Retina (tissue), 1 donor: ENCODE measurements at regions not wholly inside any gene's neighbourhood (a gene's known extent, or its start where the extent isn't known, plus 50 kb on each side); places are given as distances from the start of the nearest gene placed in this dataset.

Experiments used
- DNase-seq: peaks from one replicate; pipeline ENCODE4 v3.0.0-alpha.2; 2016

DNA sequence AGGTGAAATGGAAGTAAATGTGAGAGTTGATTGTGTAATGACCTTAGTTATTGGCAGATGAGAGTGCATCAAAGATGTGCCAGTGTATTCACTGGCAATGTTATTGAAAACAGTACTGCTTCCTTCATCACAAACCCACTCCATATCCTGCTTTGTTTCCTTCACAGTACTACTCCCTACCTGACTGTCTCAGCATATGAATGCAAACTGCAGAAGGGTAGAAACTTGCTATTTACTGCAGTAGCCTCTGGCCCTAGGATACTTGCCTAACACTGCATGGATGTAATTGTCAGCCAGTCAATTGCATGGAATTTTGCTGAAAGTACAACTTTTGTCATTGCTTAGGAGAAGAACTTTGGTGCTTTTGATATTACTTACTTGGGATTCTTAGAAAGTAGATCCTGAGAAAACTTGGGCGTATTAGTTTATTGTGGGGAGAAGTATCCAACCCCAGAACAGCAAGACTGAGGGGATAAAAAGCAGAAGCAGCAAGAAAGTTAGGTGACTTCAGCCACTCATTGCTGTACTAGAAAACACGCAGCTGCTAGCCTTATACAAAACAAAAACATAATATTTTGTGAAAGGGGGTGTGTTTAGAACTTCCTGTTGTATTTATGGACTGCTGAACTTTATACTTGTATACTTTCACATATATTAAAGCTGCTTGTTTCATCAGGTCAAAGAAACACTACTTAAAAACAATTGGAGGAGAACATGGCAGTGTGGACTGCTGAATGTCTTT is 219.0 kb downstream of the CCNG2 start:
- no peak for DNase-seq

DNA sequence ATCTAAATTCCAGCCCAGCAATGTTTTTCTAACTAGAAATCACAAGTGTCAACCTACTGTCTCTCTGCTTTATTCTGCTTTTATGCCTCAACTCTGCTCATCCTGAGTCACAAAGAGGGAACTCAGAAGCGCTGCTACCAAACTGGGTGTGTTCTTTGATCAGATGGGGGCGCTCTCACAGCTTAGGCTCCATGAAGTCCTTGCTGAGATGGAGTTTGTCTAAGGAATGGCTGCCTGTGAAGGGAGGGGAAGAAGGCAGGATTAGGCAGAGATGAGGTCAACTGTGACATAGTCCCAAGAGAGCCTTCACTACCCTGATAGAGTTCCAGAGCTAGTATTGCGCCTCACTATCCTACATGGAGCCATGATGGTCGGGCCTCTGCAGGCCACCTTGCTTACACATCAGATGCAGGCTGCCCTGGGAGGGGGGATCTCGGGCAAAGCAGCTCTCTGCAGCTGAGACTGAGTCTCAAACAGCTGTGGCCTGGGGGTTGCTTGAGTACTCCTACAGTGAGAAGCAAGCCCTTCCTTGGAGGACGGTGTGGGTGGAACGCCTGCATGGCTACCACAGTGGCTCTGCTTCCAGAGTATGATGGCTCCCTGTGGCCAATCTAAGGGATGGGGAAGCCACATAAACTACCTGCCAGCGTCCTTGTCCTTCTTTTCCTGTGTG is 219.9 kb downstream of the CCNG2 start:
- no peak for DNase-seq

DNA sequence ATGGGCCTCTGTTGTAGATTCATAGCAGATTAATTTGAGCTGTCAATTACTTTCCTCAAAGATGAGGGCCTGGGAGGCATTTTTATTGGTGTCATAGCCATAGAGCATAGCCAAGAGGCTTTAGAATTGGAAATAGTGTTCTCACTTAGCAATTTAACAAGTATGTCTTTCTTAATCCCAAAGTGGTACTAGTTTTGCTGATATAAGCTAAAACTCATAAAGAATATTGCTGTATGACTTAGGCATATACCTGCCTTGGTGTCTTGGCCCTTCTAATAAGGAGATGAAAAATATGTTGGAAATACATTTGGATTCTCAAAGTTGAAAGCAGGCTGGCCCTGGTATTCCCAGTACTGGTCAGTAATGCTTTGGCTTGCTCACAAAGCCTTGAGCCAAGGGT is 221.5 kb upstream of the CXCL13 start:
- DNase-seq: no peak

DNA sequence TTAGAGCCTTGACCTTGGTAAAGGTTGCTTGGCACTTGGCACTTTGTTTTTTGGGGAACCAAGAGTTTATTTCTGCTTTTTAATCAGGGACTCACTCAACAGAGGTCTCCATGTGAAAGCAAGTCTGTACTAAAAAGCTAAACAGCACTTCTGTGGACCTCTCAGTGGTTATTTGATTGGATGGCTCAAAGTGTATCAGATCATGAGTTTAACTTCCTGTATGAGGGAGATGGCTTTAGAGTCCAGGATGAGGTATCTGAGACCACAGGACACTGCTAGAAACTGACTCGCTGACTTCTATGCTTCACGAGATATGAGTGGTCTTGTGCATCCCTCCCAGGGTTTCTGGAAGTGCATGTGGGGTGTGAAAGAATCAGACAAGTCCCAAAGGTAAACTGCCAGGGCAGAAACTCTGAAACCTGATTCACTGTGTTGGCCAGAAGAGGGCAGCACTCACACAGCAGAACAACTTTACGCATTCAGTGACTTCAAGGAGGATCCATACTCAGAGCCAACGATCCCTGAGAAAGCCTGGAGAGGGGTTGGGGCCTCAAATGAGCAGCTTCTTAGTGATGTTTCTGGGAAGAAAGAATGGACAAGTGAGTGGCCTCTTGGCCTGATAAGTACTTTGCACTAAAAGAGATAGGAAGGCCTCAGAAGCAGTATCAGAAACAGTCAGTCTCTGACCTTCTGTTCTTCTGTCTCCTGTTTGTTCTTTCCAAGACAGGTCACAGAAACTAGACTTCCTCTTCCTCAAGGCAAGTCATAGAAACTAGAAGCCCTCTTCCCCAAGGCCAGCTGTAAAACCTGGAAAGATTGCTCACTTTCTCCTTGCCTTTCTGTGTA is 220.3 kb upstream of the CXCL13 start:
- peak; percentile 57 for DNase-seq

DNA sequence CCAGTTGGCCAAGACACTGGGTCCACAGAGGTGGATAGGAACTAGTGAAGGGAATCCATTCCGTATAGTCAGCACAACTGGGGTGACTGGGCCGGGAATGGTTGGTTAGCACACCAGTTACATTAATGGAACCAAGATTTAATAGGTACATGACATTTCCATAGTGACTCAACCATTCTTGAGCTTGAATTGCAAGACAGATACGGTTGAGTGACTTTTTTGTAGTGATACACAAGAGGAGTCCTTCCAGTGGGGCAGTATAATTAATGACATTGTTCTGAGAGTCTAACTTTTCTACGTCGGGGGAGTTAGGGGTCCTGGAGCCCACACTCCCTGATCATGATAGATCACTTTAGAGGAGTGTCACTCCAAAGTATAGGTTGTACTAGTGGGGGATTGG is 211.6 kb upstream of the CXCL13 start:
- DNase-seq: no peak

DNA sequence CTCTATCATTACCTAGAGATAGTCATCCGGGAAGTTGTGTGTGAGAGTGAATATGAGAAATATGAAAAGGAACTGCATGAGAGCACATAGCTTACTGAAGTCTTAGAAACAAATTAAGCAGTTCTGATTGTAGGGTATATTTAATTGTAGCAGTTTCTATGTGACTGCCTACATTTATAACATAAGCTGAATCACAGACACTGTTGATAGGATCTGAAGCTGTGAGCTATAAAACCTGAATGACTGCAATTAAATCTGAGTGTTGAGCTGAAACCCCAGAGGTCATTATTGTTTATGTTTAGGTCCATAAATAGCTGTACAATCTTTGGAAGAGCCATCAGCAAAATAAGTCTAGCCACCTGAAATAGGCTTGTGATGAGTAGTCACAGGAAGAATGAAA is 210.1 kb upstream of the CXCL13 start:
- no peak for DNase-seq

DNA sequence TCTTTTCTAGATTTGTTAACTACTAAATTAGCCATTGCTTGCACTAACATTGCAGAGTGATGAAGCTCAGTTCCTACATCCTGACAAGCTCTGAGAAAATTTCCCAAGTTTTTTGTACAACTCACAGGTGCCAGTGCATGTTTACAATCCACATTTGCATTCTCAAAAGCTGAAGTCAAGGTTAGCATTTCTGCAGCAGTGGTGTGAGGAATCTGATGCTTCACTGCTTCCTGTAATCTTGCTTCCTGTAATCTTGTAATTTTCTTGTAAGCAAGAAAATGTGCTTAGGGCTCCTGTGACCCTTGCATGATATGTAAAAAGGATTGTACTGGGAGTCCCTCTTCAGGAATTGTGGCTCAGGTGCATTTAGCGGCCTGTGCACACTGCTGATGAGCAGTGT is 207.4 kb upstream of the CXCL13 start:
- DNase-seq: no peak

DNA sequence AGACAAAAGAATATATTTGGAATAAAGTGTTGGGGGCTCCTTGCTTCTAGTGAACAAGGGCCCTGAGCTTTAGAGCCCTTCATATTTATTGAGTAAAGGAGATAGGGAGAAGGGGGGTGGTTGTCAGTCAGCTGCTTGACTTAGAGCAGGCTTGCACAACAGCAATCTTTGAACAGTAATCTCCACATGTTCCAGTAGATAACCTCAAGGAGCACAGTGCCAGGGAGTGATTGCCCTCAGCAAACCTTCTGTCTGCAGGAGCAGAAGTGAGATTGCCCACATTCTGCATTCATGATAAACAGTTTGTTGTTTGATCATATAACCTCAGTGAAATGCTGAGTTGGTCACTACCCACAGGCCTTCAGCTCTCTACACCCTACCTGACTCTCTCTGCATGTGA is 205.8 kb upstream of the CXCL13 start:
- no peak for DNase-seq

DNA sequence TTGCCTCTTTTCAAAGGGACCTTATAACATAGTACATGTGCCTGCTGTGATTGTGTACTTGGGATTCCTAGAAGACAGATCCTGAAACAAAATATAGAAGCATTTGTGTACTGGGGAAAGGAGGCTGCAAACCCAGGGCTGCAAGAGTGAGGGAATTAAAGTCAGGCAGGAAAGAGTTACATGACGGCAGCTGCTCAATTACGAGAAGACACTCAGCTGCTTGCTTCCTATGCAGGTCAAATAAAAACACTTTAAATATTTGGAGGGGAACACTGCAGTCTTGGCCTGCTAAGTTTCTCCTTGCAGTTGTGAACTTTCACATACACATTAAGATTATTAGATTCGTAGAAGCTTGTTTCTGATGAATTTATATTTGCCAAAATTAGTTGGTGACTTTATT is 191.9 kb upstream of the CXCL13 start:
- no peak for DNase-seq

DNA sequence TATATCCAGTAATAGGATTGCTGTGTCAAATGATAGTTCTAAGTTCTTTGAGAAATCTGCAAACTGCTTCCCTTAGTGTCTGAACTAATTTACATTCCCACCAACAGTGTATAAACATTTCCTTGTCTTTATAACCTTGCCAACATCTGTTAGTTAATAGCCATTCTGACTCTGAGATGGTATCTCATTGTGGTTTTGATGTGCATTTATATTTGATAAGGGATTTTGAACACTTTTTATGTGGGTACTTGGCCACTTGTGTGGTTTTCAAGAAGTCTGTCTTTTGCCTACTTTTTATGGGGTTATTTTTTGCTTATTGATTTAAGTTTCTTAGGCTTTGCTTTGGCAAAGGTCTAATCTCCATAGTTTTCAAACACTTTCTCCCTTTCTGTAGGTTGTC is 189.9 kb upstream of the CXCL13 start:
- DNase-seq: no peak

DNA sequence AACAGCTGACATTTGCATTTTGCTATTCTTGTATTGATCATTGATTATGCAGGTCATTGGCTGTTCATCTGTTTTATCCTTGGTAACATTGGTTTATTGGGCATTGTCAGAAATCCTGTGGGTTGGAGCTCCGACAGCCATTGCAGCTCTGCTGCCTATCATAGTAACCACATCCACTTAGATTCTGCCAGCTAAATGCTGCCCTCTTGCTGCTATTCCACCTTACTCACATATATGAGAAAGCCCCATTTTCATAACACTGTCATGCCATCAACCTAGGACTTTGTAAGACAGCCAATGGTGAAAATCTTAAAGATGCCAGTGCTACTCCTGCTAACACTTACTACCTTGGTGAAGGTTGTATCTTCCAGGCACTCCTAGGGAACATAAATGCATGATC is 187.3 kb upstream of the CXCL13 start:
- peak; percentile 8 for DNase-seq

DNA sequence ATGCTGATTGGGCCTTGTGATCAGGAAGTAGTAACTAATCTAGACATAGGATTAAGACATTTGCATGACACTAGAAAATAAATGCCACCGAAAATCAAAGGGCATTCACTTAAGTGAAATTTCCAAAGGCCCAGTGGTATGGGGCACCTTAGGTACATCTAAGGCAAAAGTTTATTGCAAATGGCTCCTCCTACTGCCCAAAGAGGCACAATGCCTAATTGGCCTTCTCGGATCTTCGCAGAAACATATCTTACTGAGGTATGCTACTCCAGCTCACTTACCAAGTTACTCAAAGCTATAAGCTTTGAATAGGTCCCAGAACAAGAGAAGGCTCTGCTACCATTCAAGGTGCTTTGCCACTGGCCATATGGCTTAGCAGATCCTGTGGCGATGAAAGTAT is 174.8 kb upstream of the CXCL13 start:
- DNase-seq: no peak

DNA sequence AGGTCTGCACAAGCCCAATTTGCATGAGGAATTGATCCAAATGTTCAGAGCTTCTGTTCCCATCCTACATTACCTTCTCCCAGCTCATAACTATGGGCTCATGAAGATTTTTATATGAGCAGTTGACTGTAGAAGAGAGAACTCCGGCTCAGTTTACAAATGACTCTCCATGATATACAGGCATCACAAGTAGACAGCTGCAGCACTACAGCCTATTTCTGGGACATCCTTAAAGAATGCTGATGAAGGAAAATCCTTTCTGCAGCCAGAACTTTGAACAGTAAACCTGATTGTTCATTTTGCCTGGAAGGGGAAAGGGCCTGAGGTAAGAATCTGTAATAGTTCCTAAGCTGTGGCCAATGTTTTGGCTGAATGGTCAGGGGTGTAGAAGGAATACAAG is 174.1 kb upstream of the CXCL13 start:
- no peak for DNase-seq

DNA sequence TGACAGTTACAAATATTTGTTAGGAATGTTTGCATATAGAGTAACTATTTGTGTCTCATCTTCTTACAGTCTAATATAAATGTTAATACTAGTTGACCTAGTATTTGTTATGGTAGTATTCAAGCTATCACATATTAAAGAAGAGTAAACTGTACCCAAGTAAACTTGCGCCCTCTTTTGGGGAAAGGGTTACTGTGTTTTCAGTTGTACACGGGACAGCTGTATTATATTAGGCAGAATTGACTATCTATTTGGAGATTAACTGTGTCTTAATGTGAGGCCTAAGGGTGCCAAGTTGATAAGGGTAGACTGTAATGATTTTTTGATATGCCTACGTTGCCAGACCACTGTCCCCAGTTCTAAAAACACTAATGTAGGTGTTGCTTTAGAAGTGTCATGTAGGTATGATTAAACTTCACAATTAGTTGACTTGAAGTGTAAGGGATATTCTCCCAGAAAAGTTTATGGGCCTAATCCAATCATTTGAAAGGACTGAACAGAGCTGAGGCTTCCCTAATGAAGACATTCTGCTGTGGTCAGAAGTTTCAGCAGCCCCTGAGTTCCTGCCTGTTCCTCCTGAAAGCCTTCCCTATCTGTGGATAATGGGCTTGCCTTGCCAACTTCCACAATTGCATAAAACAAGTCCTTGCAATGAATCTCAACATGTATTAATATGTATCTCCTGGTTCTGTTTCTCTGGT is 172.8 kb upstream of the CXCL13 start:
- DNase-seq: no peak

DNA sequence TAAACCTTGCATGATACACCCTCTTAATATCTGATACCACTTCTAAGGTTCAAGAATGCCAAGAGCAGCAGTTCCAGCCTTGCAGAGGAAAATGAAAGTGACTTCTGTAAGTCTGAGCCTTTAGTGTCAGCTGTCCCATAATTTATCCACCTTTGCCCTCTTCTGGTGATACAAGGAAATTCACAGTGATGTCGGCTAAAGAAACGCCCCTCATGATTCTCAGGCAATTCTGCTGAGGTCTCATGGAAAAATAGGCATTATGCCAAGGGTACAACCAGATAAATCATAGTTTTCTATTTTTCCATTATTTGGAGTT is 172.2 kb upstream of the CXCL13 start:
- DNase-seq: peak; percentile 41

DNA sequence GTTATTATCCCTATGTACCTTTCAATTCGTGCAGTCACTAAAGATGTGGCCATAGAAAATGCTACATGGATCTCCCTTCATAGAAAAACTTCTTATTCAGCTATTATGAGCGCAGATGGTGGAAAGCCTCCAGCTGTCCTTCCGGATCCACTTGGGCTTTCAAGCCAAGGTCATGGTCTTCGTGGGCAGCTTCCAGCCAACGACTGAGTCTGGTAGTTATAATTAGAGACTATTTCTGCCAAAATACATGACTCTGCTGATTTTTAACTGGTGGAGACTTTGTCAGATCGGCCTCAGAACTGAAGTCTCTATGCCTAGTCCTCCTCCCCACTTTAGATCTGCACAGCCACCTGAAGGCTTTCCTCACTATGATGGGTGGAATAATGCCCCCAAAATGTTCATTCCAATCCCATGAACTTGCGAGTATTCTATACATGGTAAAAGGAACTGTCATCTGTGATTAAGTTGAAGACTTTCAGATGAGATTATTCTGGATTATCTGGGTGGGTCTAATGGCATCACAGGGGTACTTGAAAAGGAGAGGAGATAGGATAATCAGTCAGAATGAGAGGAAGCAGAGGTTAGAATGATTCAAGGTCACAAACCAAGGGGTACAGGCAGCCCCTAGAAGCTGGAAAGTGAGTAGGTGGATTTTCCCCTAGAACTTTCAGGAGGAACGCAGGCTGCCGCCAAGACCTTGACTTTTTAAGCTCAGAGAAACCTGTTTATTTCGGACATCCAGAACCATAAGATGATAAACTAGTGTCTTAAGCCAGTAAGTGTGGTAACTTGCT is 171.1 kb upstream of the CXCL13 start:
- DNase-seq: no peak

DNA sequence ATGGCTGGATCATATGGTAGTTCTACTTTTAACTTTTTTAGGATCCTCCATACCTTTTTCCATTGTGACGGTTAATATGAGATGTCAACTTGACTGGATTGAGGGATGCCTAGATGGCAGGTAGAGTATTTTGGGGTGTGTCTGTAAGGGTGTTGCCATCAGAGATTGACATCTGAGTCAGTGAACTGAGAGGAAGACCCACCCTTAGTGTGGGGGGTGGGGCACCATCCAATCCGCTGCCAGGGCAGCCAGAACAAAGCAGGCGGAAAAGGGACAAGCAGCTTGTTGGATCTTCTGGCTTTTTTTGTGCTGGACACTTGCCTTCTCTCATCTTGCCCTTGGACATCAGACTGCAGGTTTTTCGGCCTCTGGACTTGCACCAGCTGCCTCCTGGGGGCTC is 168.5 kb upstream of the CXCL13 start:
- no peak for DNase-seq

DNA sequence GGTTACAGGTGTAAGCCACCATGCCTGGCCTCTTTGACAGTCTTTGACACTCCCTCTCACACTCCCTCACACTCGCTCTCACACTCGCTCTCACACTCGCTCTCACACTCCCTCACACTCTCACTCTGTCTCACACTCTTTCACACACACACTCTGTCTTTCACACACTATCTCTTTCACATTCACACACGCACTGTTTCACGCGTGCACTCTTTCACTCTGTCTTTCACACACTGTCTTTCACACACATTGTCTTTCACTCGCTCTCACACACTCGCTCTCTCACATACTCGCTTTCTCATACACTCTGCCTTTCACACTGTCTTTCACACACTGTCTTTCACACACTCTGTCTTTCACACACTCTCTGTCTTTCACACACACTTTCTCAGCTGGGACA is 167.1 kb upstream of the CXCL13 start:
- DNase-seq: no peak

DNA sequence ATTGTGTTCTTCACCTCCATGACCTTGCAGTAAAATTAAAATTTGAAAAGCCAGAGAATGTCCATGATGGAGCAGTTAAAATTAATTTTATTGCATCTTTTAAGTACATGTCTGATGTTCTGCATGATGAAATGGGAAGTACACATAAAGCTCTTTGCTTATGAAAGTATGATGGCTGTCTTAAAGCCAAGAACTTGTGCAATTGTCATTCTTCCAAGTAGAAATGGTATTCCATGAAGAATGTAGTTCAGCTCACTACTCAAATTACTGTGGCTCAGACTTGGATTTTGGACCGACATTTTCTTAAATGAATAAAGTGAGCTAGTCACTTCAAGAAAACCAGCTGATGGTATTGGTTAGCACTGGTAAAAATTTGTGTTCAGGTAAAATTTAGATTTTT is 161.7 kb upstream of the CXCL13 start:
- no peak for DNase-seq

DNA sequence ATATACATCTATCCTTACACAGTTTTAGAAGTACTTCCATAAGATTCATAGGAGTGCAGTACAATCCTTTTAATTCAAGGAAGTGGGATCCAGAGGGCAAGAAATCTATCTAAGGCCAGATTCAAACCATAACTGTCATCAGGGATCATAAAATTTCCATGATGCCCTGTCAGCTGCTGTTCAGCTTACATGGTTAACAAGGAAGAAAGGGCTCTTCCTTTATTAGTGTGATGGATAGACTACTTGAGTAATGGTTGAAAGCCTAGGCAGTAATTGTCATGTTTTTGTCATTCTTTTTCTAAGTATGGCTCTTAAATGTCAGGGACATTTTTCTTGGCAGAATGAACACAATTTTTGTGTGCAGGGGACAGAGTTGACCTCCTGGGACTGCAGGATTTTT is 159.8 kb upstream of the CXCL13 start:
- peak; percentile 34 for DNase-seq

DNA sequence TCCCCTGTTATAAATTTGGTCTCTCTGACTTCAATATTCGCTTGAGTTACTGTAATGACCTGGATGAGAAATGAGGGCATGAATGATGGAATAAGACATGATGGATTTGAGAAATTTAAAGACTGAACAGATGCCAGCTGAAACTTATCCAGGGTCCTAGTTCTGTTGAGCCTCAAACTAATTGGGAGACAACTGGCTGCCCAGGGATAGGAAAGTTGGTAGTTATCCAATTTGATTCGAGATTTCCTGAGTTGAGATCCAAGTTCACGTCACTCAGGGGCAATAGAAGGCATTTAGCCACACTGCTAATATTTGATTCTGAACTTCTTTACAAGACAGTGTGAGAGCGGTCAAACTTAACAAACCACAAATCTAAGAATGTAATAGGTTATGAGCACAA is 159.0 kb upstream of the CXCL13 start:
- no peak for DNase-seq

DNA sequence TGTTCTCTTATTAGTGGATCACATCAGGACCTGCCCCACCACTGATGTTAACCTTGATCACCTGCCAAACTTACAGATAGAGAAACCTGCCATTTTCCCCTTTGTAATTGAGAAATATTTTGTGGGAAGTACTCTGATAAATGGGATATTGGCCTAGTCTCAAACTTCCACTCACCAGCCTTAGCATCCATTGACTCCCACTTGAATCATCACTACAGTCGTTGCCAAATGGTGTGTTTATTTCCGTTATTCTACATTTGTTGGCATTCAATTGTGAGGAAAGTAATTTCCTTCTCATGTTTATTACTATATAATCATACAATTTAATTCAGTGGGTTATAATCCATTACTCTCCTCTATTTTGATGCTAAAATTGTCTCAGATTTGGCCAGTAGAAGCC is 156.4 kb upstream of the CXCL13 start:
- DNase-seq: no peak

DNA sequence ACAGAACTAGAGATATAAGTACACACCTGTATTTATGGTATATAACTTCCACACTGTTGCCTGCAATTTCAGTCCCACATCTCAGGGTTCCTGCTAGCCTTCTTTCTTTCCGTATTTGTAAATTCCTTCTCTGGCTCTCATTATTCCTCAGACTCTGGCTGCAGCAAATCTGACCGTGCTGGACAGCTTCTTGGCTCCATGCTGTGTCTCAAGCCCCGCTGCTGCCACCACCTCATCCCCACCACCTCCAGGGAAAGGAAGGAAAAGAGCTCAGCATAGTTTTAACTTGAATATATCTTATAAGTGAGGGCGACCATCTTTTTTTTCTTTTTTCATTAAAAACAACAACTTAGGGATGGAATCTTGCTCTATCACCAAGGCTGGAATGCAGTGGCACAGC is 155.6 kb upstream of the CXCL13 start:
- no peak for DNase-seq
